B cell (primary cell): ENCODE measurements at regions not wholly inside any gene's neighbourhood (a gene's known extent, or its start where the extent isn't known, plus 50 kb on each side); places are given as distances from the start of the nearest gene placed in this dataset.

ENCODE experiments used
- ATAC-seq: fragments of 200-7000 bp; cut with Tn5 transposase; one replicate; pipeline ENCODE4 v1.10.0; 2021; ENCODE audit warnings: low read depth, mild to moderate bottlenecking, moderate number of reproducible peaks, moderate library complexity
- CTCF ChIA-PET: fragments of 350-600 bp; sonication (Branson Sonifier 250); formaldehyde crosslinking; loops from one replicate; lab custom pipeline; 2021; ENCODE audit warnings: antibody characterized with exemption, inconsistent platforms; lab: Charles Lee
- POLR2A ChIA-PET: fragments of 350-600 bp; sonication (Branson Sonifier 250); formaldehyde crosslinking; loops from one replicate; lab custom pipeline; 2021; ENCODE audit warnings: antibody characterized with exemption; lab: Charles Lee
- DNase-seq: peaks from one replicate; pipeline ENCODE4 v3.0.0; 2013
- H2AFZ ChIP-seq: 2 replicates; pipeline ENCODE4 v1.6.1; 2012; ENCODE audit warnings: mild to moderate bottlenecking, low read depth, low read length; ENCODE audit not compliant: insufficient read depth, poor library complexity, severe bottlenecking
- H3K27ac ChIP-seq, 2 donors: 1 replicate in 1 of 2; 2 replicates in 1 of 2; pipeline ENCODE4 v1.5.1; 2012 to 2013; ENCODE audit warnings: low read length in 2 of 2, mild to moderate bottlenecking in 2 of 2, moderate library complexity in 1 of 2
- H3K27me3 ChIP-seq, 4 experiments: fragments of 200-600 bp in 1 of 4; sonication (generic) in 1 of 4; replicated peaks in 1 of 4; 1 replicate in 2 of 4; 2 replicates in 2 of 4; pipeline versions ENCODE4 v1.6.1 to v1.7.0; 2013 to 2016; ENCODE audit warnings: low read length in 3 of 4, mild to moderate bottlenecking in 2 of 4, mixed read lengths in 1 of 4, moderate library complexity in 1 of 4; ENCODE audit not compliant: insufficient read depth in 4 of 4, control insufficient read depth in 3 of 4; ENCODE audit errors: control extremely low read depth in 1 of 4
- H3K36me3 ChIP-seq, 2 experiments: replicated peaks in 1 of 2; 1 replicate in 1 of 2; 2 replicates in 1 of 2; pipeline versions ENCODE4 v1.6.1 to v1.7.1; 2013; ENCODE audit warnings: low read length in 1 of 2; ENCODE audit not compliant: insufficient read depth in 2 of 2, control insufficient read depth in 1 of 2; ENCODE audit errors: control extremely low read depth in 1 of 2, extremely low read depth in 1 of 2
- H3K4me1 ChIP-seq, 2 donors: fragments of 200-600 bp in 1 of 2; sonication (generic) in 1 of 2; 1 replicate in 1 of 2; 2 replicates in 1 of 2; pipeline versions ENCODE4 v1.5.1 to v1.6.1; 2013 to 2017; ENCODE audit warnings: low read length in 2 of 2; ENCODE audit not compliant: control insufficient read depth in 2 of 2, insufficient read depth in 2 of 2
- H3K4me2 ChIP-seq: replicated peaks from 2 replicates; pipeline ENCODE3; 2012; ENCODE audit warnings: mild to moderate bottlenecking, low read depth, low read length; ENCODE audit not compliant: poor library complexity, severe bottlenecking
- H3K4me3 ChIP-seq, 5 experiments: fragments of 200-600 bp in 1 of 5; sonication (generic) in 1 of 5; 1 replicate in 3 of 5; 2 replicates in 2 of 5; pipeline versions ENCODE4 v1.5.1 to v1.7.0; 2011 to 2016; ENCODE audit warnings: low read length in 4 of 5, mild to moderate bottlenecking in 4 of 5, low read depth in 2 of 5, control low read depth in 1 of 5, moderate library complexity in 1 of 5; ENCODE audit not compliant: insufficient read depth in 1 of 5; ENCODE audit errors: control extremely low read depth in 1 of 5, extremely low read depth in 1 of 5
- H3K79me2 ChIP-seq: fragments of 200-600 bp; sonication (generic); one replicate; pipeline ENCODE4 v1.6.0; 2016; ENCODE audit warnings: low read length; ENCODE audit not compliant: control insufficient read depth, insufficient read depth
- H3K9ac ChIP-seq: fragments of 200-600 bp; sonication (generic); 2 replicates; pipeline ENCODE4 v1.6.1; 2017; ENCODE audit warnings: mild to moderate bottlenecking, low read length, moderate library complexity
- H3K9me3 ChIP-seq, 3 donors: one replicate each; pipeline versions ENCODE4 v1.6.1 to v1.7.1; 2013; ENCODE audit warnings: low read length in 2 of 3; ENCODE audit not compliant: control insufficient read depth in 2 of 3, insufficient read depth in 1 of 3; ENCODE audit errors: control extremely low read depth in 1 of 3
- H4K20me1 ChIP-seq: 2 replicates; pipeline ENCODE4 v1.6.0; 2012; ENCODE audit warnings: mild to moderate bottlenecking, low read length; ENCODE audit not compliant: insufficient read depth, control insufficient read depth, poor library complexity, severe bottlenecking
- H3K27ac Mint-ChIP-seq: one replicate; pipeline ENCODE4 v1.8.0; 2021; ENCODE audit warnings: mixed read lengths
- H3K27me3 Mint-ChIP-seq: one replicate; pipeline ENCODE4 v1.8.0; 2021; ENCODE audit warnings: mixed read lengths
- H3K4me1 Mint-ChIP-seq: one replicate; pipeline ENCODE4 v1.8.0; 2021; ENCODE audit warnings: mixed read lengths
- H3K4me3 Mint-ChIP-seq: one replicate; pipeline ENCODE4 v1.8.0; 2021; ENCODE audit warnings: mixed read lengths
- H3K9me3 Mint-ChIP-seq: one replicate; pipeline ENCODE4 v1.8.0; 2022; ENCODE audit warnings: mixed read lengths; ENCODE audit not compliant: insufficient read depth
- CTCF ChIP-seq: fragments of 200-600 bp; IDR thresholded peaks from one replicate; pipeline ENCODE4 v1.8.0; 2022; ENCODE audit warnings: antibody characterized with exemption, mild to moderate bottlenecking
- EZH2 ChIP-seq: IDR thresholded peaks from 2 replicates; pipeline ENCODE4 v1.6.1; 2012; ENCODE audit warnings: borderline replicate concordance, low read depth, mild to moderate bottlenecking, moderate library complexity, low read length; ENCODE audit not compliant: insufficient read depth, poor library complexity, severe bottlenecking
- WGBS: methylation state at CpG from one replicate; pipeline ENCODE4 v1.1.5; 2013; ENCODE audit warnings: missing lambda C conversion rate; ENCODE audit not compliant: insufficient coverage; 5-methylcytosine and 5-hydroxymethylcytosine counted together
- intact Hi-C: fragments of 100-400 bp; cut with micrococcal nuclease; formaldehyde crosslinking; loops from one replicate; pipeline ENCODE4 v1.10.0; 2022

GRCh38 chr6:113718588-113718987 lies 138.6 kb upstream of the MARCKS start:
- Mint-ChIP-seq H3K27me3 (no peaks in the 10 kb centered on the region), H3K27ac (no peak overlapping the region), H3K9me3 (no peaks in the 10 kb centered on the region), H3K4me1 (peaks cover 8% of the 10 kb centered on the region), H3K4me3 (no peak overlapping the region)
- H3K9me3 ChIP-seq, result no peaks in the 10 kb centered on the region
- no CpG with 5 or more reads among the region's 4 CpGs for WGBS
- no peak overlapping the region for H3K4me2 ChIP-seq
- peaks cover 0 to 5% of the 10 kb centered on the region in 2 donors for H3K4me1 ChIP-seq
- ChIA-PET POLR2A (no interaction called here), CTCF (interaction anchor here (0.7 kb wide), 1 partner anchor 825 kb away, joined by 3 read pairs; no protein-coding TSS in a partner anchor)
- H3K27me3 ChIP-seq, result no peaks in the 10 kb centered on the region
- no peaks in the 10 kb centered on the region for H3K79me2 ChIP-seq
- intact Hi-C loops, result no loop called here
- no peaks in the 10 kb centered on the region for H4K20me1 ChIP-seq
- TF ChIP-seq CTCF (no peak), EZH2 (no peak)
- no peak overlapping the region for H3K27ac ChIP-seq
- H3K36me3 ChIP-seq, result no peaks in the 10 kb centered on the region
- H2AFZ ChIP-seq, result no peak overlapping the region
- H3K4me3 ChIP-seq, result no peak overlapping the region
- DNase-seq (no peak), ATAC-seq (no peak)
- no peak overlapping the region for H3K9ac ChIP-seq

GRCh38 chr6:113719064-113719463 lies 138.1 kb upstream of the MARCKS start:
- Mint-ChIP-seq H3K4me3 (no peak overlapping the region), H3K9me3 (no peaks in the 10 kb centered on the region), H3K4me1 (peaks cover 8% of the 10 kb centered on the region), H3K27ac (no peak overlapping the region), H3K27me3 (no peaks in the 10 kb centered on the region)
- H3K27me3 ChIP-seq, result no peaks in the 10 kb centered on the region
- H3K4me1 ChIP-seq, result peaks cover 0 to 5% of the 10 kb centered on the region in 2 donors
- intact Hi-C loops, result no loop called here
- H3K4me2 ChIP-seq, result no peak overlapping the region
- no peak overlapping the region for H3K9ac ChIP-seq
- H3K79me2 ChIP-seq, result no peaks in the 10 kb centered on the region
- TF ChIP-seq CTCF, result no peak
- no peak for TF ChIP-seq EZH2
- H2AFZ ChIP-seq, result no peak overlapping the region
- no peak overlapping the region for H3K27ac ChIP-seq
- H3K4me3 ChIP-seq, result no peak overlapping the region
- ChIA-PET CTCF (no interaction called here), POLR2A (no interaction called here)
- H3K36me3 ChIP-seq, result no peaks in the 10 kb centered on the region
- WGBS, result no CpG with 5 or more reads among the region's 2 CpGs
- no peaks in the 10 kb centered on the region for H3K9me3 ChIP-seq
- H4K20me1 ChIP-seq, result no peaks in the 10 kb centered on the region
- no peak for ATAC-seq
- DNase-seq, result no peak
